CD4-positive, CD25-positive, alpha-beta regulatory T cell (primary cell): ENCODE measurements at regions not wholly inside any gene's neighbourhood (a gene's known extent, or its start where the extent isn't known, plus 50 kb on each side); places are given as distances from the start of the nearest gene placed in this dataset.
A peak's percentile ranks its signal among the peaks of the same experiment; 100 is the strongest.

Experiments
- ATAC-seq, 2 donors: fragments of 150-1000 bp; cut with Tn5 transposase; one replicate each; pipeline ENCODE4 v1.10.0; 2021; ENCODE audit warnings: low read depth in 2 of 2, moderate number of reproducible peaks in 2 of 2, moderate library complexity in 1 of 2
- DNase-seq, 3 donors: peaks; one replicate each; pipeline versions ENCODE4 v3.0.0 to v3.0.0-alpha.2; 2012 to 2022; ENCODE audit warnings: mixed read lengths in 1 of 3
- H3K27ac ChIP-seq: one replicate; pipeline ENCODE4 v1.7.0; 2013; ENCODE audit warnings: mild to moderate bottlenecking, low read length; ENCODE audit not compliant: insufficient read depth, poor library complexity, severe bottlenecking
- H3K27me3 ChIP-seq: one replicate; pipeline ENCODE4 v1.7.0; 2013; ENCODE audit warnings: low read length; ENCODE audit not compliant: control insufficient read depth, insufficient read depth
- H3K36me3 ChIP-seq: one replicate; pipeline ENCODE4 v1.7.0; 2013; ENCODE audit warnings: mild to moderate bottlenecking, low read length, moderate library complexity; ENCODE audit not compliant: control insufficient read depth, insufficient read depth
- H3K4me1 ChIP-seq: 2 replicates; pipeline ENCODE4 v1.7.0; 2013; ENCODE audit warnings: mild to moderate bottlenecking, low read length; ENCODE audit not compliant: insufficient read depth, control insufficient read depth, poor library complexity, severe bottlenecking
- H3K4me3 ChIP-seq: one replicate; pipeline ENCODE4 v1.7.0; 2013; ENCODE audit warnings: low read depth, mild to moderate bottlenecking, low read length, moderate library complexity
- H3K9me3 ChIP-seq, 2 experiments: 1 replicate in 1 of 2; 2 replicates in 1 of 2; pipeline ENCODE4 v1.7.0; 2013; ENCODE audit warnings: low read length in 2 of 2, mild to moderate bottlenecking in 1 of 2, moderate library complexity in 1 of 2; ENCODE audit not compliant: control insufficient read depth in 2 of 2
- H3K27ac Mint-ChIP-seq, 3 donors: one replicate each; pipeline ENCODE4 v1.8.0; 2020 to 2022; ENCODE audit warnings: mild to moderate bottlenecking in 3 of 3, mixed read lengths in 3 of 3, moderate library complexity in 2 of 3
- H3K27me3 Mint-ChIP-seq: one replicate; pipeline ENCODE4 v1.8.0; 2022; ENCODE audit warnings: mild to moderate bottlenecking, mixed read lengths
- H3K36me3 Mint-ChIP-seq: one replicate; pipeline ENCODE4 v1.8.0; 2020; ENCODE audit warnings: mixed read lengths
- H3K4me1 Mint-ChIP-seq, 4 donors: one replicate each; pipeline ENCODE4 v1.8.0; 2020 to 2022; ENCODE audit warnings: mixed read lengths in 4 of 4, mild to moderate bottlenecking in 1 of 4
- H3K4me3 Mint-ChIP-seq, 4 donors: one replicate each; pipeline ENCODE4 v1.8.0; 2020 to 2022; ENCODE audit warnings: mild to moderate bottlenecking in 4 of 4, mixed read lengths in 4 of 4, moderate library complexity in 3 of 4
- H3K9me3 Mint-ChIP-seq, 7 donors: one replicate each; pipeline ENCODE4 v1.8.0; 2020 to 2022; ENCODE audit warnings: mixed read lengths in 7 of 7, mild to moderate bottlenecking in 3 of 7, moderate library complexity in 2 of 7

GRCh38 chr5:115369430-115370144 is 73.1 kb upstream of the CCDC112 start:
- DNase-seq (no peak), ATAC-seq (no peak)
- no peak overlapping the region for H3K4me3 ChIP-seq
- Mint-ChIP-seq H3K4me3 (no peak overlapping the region), H3K27ac (no peak overlapping the region), H3K9me3 (no peaks in the 10 kb centered on the region), H3K36me3 (no peaks in the 10 kb centered on the region), H3K27me3 (peaks cover 4% of the 10 kb centered on the region), H3K4me1 (no peaks in the 10 kb centered on the region)
- H3K4me1 ChIP-seq, result peaks cover 3% of the 10 kb centered on the region
- no peak overlapping the region for H3K27ac ChIP-seq
- H3K9me3 ChIP-seq, result no peaks in the 10 kb centered on the region
- no peaks in the 10 kb centered on the region for H3K27me3 ChIP-seq
- H3K36me3 ChIP-seq, result no peaks in the 10 kb centered on the region

DNA sequence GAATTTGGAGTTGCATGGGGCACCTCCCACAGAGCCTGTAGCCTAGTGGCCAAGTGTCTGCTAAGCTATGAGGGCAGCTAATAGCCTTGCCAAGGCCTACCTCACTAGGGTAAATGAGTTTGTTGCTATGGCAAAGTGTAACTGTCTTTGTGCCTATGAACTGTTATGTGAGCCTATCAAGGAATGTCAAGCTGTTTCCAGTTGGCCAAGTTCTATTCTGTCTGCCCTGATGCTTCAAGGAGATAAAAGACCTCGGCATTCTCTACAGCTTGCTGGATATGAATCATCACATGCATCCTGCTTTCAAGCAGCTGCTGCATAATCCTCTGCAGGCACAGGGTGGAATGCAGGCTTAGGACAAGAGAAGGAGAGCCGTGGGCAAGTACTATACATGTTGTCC is 69.8 kb upstream of the CCDC112 start:
- Histone ChIP-seq H3K27me3 (no peaks in the 10 kb centered on the region), H3K36me3 (no peaks in the 10 kb centered on the region), H3K9me3 (no peaks in the 10 kb centered on the region), H3K4me1 (no peaks in the 10 kb centered on the region), H3K4me3 (no peak overlapping the region), H3K27ac (no peak overlapping the region)
- H3K9me3 Mint-ChIP-seq, result no peaks in the 10 kb centered on the region
- no peak for ATAC-seq
- peaks cover 4% of the 10 kb centered on the region for H3K27me3 Mint-ChIP-seq
- no peak overlapping the region for H3K4me3 Mint-ChIP-seq
- no peaks in the 10 kb centered on the region for H3K4me1 Mint-ChIP-seq
- peak in 1 of 3 donors; percentile 19 for DNase-seq
- no peaks in the 10 kb centered on the region for H3K36me3 Mint-ChIP-seq
- H3K27ac Mint-ChIP-seq, result no peak overlapping the region

- H3K9me3 Mint-ChIP-seq, result peaks cover 0 to 3% (median 0%) of the 10 kb centered on the region in 7 donors
- DNase-seq (no peak), ATAC-seq (no peak)
- no peaks in the 10 kb centered on the region for H3K4me1 Mint-ChIP-seq
- no peak overlapping the region for H3K4me3 Mint-ChIP-seq
- Histone ChIP-seq H3K4me1 (no peaks in the 10 kb centered on the region), H3K36me3 (no peaks in the 10 kb centered on the region), H3K27ac (no peak overlapping the region), H3K9me3 (no peaks in the 10 kb centered on the region), H3K4me3 (no peak overlapping the region), H3K27me3 (peaks cover 7% of the 10 kb centered on the region)
- H3K36me3 Mint-ChIP-seq, result no peaks in the 10 kb centered on the region
- peaks cover 17% of the 10 kb centered on the region for H3K27me3 Mint-ChIP-seq
- H3K27ac Mint-ChIP-seq, result no peak overlapping the region
Measured at GRCh38 chr5:115363879-115364278, 67.4 kb upstream of the CCDC112 start.

DNA sequence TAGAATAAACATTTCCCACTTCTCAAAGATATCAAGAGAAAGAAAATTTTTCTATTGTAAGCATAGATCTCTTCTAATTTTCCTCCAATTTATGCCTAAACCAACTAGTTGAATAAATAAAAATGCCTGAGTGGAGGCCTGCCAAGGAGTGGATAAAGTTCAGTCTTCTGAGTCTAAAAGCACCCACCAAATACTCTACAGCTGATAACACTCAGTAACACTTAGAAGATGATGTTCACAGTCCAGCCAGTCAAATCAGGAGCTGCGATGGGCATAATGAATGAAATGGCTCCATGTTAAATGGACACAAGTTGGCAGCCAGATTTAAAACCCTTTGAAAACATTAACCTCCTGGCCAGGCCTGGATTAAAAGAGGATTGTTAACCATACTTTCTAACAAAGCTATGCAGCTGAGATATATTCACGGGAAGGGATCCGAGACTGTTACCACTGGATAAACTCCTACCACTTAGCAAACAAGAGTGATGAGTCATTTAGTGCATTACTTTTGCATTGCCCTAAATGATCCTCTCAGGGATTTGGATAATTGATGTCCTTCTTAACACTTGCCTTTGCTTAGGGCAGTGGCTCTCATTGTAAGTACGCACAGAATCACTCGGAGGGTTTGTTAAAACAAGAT is 63.7 kb upstream of the CCDC112 start:
- Histone ChIP-seq H3K36me3 (no peaks in the 10 kb centered on the region), H3K27me3 (peaks cover 11% of the 10 kb centered on the region), H3K9me3 (no peaks in the 10 kb centered on the region), H3K27ac (no peak overlapping the region), H3K4me1 (no peaks in the 10 kb centered on the region), H3K4me3 (no peak overlapping the region)
- no peak for DNase-seq
- no peaks in the 10 kb centered on the region for H3K36me3 Mint-ChIP-seq
- no peak overlapping the region for H3K27ac Mint-ChIP-seq
- no peak overlapping the region for H3K4me3 Mint-ChIP-seq
- no peak for ATAC-seq
- no peaks in the 10 kb centered on the region for H3K4me1 Mint-ChIP-seq
- H3K27me3 Mint-ChIP-seq, result peaks cover 32% of the 10 kb centered on the region
- peaks cover 0 to 3% (median 0%) of the 10 kb centered on the region in 7 donors for H3K9me3 Mint-ChIP-seq

DNA sequence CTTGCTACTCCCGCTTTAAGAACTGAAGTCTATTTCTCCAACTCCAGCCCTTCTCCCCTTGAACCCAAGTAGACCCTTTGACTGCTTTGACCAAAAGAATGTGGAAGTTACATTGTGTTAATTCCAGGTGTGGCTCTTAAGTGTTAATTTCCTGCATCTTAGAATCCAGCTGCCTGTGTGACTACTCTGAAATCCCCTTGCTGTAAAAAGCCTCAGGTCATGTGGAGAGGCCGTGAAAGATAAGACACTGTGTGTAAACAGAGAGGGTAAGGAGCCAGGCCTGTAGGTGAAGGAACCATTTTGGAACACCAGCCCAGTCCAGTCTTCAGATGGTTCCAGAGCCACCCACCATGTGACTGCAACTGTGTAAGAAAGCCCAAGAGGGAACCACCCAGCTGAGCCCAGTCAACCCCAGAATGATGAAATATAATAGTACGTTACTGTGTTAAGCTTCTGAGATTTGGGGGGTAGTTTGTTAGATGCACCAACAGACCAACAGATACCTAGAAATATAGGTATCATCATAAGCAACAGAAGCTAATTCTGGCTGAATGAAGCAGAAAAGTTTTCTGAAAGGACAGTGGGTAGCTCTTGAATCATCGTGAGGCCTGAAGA is 59.4 kb upstream of the CCDC112 start:
- Mint-ChIP-seq H3K4me1 (no peaks in the 10 kb centered on the region), H3K9me3 (peaks cover 0 to 3% (median 0%) of the 10 kb centered on the region in 7 donors), H3K36me3 (no peaks in the 10 kb centered on the region), H3K27ac (no peak overlapping the region), H3K27me3 (peaks cover 31% of the 10 kb centered on the region), H3K4me3 (no peak overlapping the region)
- DNase-seq (no peak), ATAC-seq (no peak)
- H3K4me1 ChIP-seq, result no peaks in the 10 kb centered on the region
- H3K4me3 ChIP-seq, result no peak overlapping the region
- no peaks in the 10 kb centered on the region for H3K36me3 ChIP-seq
- no peak overlapping the region for H3K27ac ChIP-seq
- peaks cover 14% of the 10 kb centered on the region for H3K27me3 ChIP-seq
- H3K9me3 ChIP-seq, result no peaks in the 10 kb centered on the region

DNA sequence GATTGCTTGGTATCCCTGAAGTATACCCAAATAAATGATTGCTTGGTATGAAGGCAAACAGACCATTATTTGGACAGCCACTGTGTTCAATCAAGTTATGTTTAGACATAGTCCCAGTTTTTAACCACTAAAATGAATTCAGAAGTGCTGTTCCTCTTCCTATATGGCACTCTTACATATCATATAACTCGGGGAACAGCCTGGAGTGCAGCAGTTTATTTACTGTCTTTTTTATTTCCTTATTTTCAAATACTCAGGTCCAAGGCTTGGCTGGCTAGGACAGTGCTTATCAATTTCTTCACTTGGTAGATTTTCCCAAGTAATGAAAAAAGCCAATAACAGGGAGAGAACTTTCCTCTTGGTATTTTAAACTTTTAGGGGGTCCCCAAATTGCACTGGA is 58.6 kb upstream of the CCDC112 start:
- no peak for ATAC-seq
- DNase-seq, result no peak
- H3K4me3 ChIP-seq, result no peak overlapping the region
- H3K9me3 Mint-ChIP-seq, result peaks cover 0 to 3% (median 0%) of the 10 kb centered on the region in 7 donors
- H3K27me3 Mint-ChIP-seq, result peaks cover 33% of the 10 kb centered on the region
- no peak overlapping the region for H3K4me3 Mint-ChIP-seq
- H3K27me3 ChIP-seq, result peaks cover 13% of the 10 kb centered on the region
- no peaks in the 10 kb centered on the region for H3K36me3 ChIP-seq
- no peak overlapping the region for H3K27ac Mint-ChIP-seq
- no peaks in the 10 kb centered on the region for H3K4me1 Mint-ChIP-seq
- no peaks in the 10 kb centered on the region for H3K9me3 ChIP-seq
- no peak overlapping the region for H3K27ac ChIP-seq
- H3K36me3 Mint-ChIP-seq, result no peaks in the 10 kb centered on the region
- H3K4me1 ChIP-seq, result no peaks in the 10 kb centered on the region

GRCh38 chr5:115354246-115354645 is 57.8 kb upstream of the CCDC112 start:
- Mint-ChIP-seq H3K9me3 (no peaks in the 10 kb centered on the region), H3K27me3 (peaks cover 37% of the 10 kb centered on the region), H3K27ac (no peak overlapping the region), H3K4me3 (no peak overlapping the region), H3K36me3 (no peaks in the 10 kb centered on the region), H3K4me1 (no peaks in the 10 kb centered on the region)
- no peak overlapping the region for H3K27ac ChIP-seq
- H3K4me1 ChIP-seq, result no peaks in the 10 kb centered on the region
- H3K27me3 ChIP-seq, result peaks cover 10% of the 10 kb centered on the region
- H3K36me3 ChIP-seq, result no peaks in the 10 kb centered on the region
- no peak overlapping the region for H3K4me3 ChIP-seq
- DNase-seq, result no peak
- no peaks in the 10 kb centered on the region for H3K9me3 ChIP-seq
- ATAC-seq, result no peak
